Right lobe of liver (tissue), 4 donors: ENCODE measurements at regions not wholly inside any gene's neighbourhood (a gene's known extent, or its start where the extent isn't known, plus 50 kb on each side); places are given as distances from the start of the nearest gene placed in this dataset.
A peak's percentile ranks its signal among the peaks of the same experiment; 100 is the strongest.

Experiments used
- CTCF ChIP-seq, 4 donors: fragments of 200-600 bp in 3 of 4; fragments of 450-650 bp in 1 of 4; IDR thresholded peaks; one replicate each; pipeline versions ENCODE4 v1.5.1 to v1.8.0; 2016 to 2022; ENCODE audit warnings: antibody characterized with exemption in 4 of 4, mild to moderate bottlenecking in 2 of 4
- POLR2A ChIP-seq: fragments of 450-650 bp; IDR thresholded peaks from one replicate; pipeline ENCODE4 v1.6.1; 2017; ENCODE audit warnings: antibody characterized with exemption, mild to moderate bottlenecking
- donor health status: DM: no; HTN: no; CAD: no.
- donor health status: DM: no; HTN: no; CAD: no.
- donor health status: DM: no; HTN: yes; CAD: no.

GRCh38 chr10:28878236-28878970 is 201.1 kb downstream of the BAMBI start:
- TF ChIP-seq CTCF (IDR thresholded peaks at IDR 0.05) (peak in 2 of 4 donors; percentile 11 to 24), POLR2A (no peak)
